GM19240 (cell line): ENCODE measurements at regions not wholly inside any gene's neighbourhood (a gene's known extent, or its start where the extent isn't known, plus 50 kb on each side); places are given as distances from the start of the nearest gene placed in this dataset.

ENCODE experiments used
- DNase-seq: peaks from one replicate; pipeline ENCODE4 v3.0.0; 2011; ENCODE audit warnings: low spot score; ENCODE audit not compliant: insufficient read length

DNA sequence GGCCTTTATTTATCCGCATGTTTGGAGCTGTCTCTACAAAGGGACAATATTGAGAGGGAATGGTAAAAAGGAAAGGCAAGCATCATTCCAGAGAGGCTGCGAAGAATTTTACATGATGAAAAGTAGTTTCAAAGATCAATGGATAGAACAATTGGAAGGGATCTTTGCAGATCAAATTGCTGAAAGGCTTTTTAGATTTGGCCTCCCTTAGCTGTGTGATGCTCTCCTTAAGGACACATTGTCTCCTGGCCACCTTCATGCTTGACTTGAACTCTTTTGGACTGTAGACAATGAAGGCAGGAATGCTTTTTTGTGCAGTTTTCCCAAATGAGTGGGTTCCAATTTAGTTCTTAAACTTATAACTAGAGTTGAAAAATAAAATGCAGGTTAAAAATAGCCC lies 344.7 kb downstream of the ARL4A start:
- DNase-seq, result no peak

DNA sequence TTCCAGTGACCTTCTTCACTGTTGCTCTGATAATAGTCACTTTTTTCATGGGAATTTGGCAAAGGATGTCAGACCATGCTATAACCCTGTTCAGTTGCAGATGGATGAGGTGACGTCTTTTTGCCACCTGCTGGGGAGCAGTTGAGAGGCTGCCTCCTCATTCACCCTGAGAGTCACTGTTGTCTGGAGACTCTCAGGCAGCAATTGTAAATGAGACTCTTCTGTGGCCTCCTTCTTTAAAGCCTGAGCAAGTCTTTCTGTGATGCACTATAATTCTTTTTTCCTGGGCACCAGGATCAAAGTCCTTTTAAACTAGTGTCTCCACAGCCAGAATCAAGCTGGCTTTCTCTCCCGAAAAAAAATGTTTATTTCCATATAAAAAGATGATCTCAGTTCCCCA lies 345.1 kb downstream of the ARL4A start:
- DNase-seq, result no peak

DNA sequence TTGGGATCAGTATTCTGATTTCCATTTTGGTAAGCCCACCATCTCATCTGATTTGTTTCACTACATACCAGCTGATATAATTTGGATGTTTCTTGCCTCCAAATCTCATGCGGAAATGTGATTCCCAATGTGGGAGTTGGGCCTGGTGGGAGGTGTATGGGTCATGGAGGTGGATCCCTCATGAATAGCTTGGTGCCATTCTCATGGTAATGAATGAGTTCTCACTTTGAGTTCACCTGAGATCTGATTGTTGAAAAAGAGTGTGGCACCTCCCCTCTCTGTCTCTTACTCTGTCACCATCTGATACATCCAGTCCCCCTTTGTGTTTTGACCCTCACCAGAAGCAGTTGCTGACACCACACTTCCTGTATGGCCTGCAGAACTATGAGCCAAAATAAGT lies 347.3 kb downstream of the ARL4A start:
- no peak for DNase-seq

- no peak for DNase-seq
Measured at GRCh38 chr7:13035233-13035632, 347.8 kb downstream of the ARL4A start.

DNA sequence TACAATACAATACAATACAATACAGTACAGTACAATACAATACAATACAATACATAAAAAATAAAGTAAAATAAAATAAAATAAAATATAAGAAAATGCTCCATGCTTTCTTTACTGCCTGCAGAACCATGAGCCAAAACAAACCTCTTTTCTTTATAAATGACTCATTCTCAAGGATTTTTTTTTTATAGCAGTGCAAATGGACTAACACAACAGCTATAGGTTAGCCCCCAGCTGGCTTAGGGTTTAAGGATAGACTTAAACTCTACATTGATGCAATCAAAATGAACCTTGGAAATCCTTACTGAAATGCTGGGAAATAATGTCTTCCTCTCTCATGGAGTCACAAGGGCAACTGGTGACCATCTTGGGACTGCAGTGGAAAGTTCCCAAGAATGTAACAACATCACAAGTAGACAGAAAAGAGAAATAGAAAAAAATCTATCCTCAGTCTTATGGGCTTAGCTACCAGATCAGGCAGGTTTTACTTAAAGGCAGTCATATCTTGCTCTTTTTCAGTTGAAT lies 348.9 kb downstream of the ARL4A start:
- no peak for DNase-seq

DNA sequence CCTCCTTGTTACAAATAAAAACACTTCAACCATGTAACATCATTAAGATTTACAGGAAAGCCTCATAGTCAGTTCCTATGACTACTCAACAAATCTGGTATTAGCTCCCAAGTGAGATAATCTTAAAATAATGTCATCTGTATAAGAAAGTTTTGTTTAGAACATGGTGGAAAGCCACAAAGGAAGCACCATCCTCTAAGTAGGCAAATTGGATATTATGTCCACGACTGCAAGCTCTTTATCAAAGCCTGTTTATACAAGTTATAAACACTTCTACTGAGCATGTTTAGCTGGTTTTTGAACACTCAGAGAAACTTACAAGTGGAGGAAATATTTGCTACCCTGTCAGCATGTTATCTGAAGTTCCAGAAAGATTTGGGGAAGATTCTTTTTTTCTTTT lies 349.8 kb downstream of the ARL4A start:
- no peak for DNase-seq

DNA sequence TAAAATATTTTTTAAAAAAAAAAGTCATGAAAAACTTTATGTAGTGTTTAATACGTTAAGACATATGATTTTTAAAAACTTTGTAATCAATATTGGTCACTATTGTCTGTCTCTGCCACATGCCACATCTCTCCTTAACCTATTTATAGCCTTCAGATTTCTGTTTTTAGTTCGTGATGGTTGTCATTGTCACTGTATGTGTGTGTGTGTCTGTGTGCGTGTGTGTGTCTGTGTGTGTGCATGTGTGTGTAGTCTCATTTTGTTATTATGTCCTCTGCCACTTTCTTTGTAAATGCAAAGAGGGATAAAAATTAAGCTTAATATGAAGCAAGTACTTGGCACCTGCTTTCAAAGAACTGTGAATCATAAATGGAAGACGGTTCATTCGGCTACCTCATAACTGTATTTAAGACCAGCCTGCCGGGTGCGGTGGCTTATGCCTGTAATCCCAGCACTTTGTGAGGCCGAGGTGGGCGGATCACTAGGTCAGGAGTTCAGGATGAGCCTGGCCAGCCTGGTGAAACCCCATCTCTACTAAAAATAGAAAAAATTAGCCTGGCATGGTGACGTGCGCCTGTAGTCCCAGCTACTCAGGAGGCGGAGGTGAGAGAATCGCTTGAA lies 354.0 kb downstream of the ARL4A start:
- DNase-seq, result no peak

DNA sequence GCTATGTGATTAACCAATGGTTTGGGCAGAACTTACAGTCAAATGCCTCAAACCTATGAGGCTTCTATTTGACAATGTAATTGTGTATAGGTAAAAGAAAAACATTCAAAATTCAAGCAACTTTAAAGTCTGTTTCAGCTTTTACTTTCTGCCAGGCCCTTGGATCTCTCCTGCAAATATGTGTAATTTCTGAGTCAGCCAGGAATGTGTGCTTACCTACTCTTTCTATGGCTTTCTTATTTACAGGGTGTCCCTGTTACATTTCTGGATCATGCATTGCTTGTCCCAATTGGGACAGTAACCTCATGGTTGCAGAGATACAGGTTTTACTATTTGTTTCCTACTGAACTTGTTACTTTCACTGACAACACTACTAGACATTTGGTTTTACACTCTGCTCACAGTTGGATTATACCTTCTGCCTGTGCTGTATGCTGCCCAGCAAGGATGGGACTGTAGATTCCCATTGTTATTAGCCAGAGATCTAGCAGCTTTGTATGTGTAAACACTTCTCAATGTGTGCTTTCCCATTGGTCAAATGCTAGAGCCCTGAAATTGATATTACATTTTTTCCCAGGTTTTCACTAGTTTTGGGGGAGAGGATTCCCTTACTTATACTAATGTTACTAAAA lies 355.3 kb downstream of the ARL4A start:
- DNase-seq, result no peak

DNA sequence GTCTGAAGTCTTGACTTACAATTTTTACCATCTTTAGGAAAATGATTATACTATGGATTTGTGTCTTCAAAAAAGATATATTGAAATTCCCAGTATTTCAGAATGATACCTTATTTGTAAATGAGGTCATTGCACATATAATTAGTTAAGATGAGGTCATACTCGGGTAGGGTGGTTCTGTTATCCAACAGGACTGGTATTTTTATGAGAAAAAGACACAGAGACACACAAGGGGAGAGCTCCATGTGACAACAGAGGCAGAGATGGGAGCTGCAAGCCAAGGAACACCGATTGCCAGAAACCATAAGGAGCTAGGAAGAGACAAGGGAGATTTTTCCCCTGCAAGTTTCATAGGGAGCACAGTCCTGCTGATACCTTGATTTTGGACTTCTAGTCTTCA lies 356.9 kb downstream of the ARL4A start:
- no peak for DNase-seq

GRCh38 chr7:13047061-13047460 lies 359.6 kb downstream of the ARL4A start:
- no peak for DNase-seq

DNA sequence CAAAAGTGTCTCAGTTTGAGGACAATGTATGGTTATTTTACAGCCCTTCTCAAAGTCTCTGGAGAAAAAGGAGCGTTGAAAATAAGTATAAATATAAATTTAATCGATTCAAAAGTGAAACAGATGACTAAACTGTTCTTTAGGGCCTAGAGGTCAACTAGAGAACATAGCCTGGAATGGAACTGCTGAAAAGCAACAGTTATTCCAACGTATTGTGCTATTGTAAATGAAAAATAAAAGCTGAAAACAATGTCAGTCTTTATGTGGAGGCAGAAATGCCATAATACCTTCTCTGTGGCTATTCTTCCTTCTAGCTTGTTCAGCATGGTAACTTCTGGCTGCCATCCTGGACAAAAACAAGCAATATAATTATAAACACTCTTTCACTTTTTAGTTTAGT lies 362.5 kb downstream of the ARL4A start:
- DNase-seq, result no peak

DNA sequence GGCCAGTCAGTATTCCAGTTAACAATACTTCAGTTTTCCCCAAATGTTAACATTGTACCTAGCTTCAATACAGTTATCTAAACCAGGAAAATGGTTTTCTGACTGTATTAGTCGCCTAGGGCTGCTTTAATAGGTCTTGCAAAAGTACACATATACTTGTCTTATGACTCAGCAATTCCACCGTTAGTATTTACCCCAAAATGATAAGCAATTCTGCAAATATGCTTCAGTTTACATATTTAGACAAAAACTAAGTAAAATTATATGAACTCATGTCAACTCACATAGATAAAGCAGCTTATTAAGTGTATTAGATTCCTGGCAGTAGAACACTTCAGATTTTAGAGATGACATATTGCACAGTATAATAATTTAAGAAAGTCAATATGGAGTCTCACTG lies 363.3 kb downstream of the ARL4A start:
- no peak for DNase-seq

DNA sequence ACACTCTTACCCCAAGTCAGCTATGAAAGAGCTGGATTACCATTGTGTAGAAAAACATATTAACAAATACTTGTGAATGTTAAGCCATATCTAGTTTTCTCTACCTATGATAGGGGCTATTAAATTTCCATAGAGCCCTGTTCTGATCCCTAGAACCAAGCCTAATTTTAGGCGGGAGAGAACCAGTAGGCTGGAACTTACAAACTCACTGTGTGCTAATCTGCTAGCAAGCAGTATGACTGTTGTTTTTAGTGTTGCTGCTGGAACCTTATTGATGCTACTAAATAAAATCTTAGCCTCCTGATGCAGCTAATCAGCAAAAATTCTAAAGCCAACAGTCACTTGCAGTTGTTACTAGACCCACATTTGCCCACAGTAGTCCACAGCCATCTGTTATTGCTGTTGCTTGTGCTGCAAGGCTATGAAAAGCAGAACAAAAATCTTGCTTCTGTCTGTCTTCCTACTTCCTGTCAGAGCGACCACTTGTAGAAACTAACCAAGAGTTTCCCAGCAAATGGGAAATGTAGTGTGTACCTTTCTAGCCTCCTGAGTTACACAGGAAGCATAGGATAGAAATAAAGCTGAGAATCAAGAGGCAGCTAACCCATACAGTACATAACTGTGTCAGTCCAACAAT lies 368.4 kb downstream of the ARL4A start:
- no peak for DNase-seq

- DNase-seq, result peak; percentile 11
Measured at GRCh38 chr7:13057462-13058200, 370.2 kb downstream of the ARL4A start.

- no peak for DNase-seq
Measured at GRCh38 chr7:13060173-13060572, 372.7 kb downstream of the ARL4A start.

DNA sequence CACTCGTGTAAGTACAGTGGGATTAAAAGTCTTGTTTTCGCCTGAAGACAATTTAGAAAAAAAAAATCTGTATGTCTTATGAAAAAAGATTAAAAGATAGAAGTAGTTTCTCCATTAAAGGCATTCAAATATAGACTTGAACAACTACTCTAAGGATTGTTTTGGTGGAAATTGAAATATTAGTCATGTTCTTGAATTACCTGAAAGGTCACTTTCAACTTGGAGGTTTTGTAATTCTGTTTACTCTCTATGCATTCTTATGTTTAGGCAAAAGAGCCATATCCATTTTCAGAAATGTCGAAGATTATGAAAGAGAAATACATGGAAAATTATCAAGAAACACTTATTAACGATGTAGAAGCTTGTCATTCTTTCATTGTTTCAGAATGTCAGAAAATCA lies 373.7 kb downstream of the ARL4A start:
- no peak for DNase-seq

DNA sequence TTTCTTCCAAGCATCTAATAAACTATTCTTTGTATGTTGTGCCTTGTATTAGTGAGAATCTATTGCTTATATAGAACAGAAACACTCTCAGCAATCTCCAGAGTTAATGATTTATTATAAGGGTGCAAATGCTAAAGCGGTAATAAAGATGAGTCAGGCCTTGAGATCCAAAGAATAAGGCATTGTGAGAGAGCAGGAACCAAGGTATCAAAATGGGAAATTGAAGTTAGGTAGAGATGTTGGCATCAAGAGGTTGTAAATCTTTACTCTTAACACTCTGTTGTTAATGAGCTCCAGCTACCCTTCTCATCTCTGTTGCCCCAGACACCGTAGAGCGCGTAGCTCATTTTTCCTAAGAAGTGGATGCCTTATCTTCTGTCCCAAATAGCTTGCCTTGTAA lies 375.2 kb downstream of the ARL4A start:
- no peak for DNase-seq

DNA sequence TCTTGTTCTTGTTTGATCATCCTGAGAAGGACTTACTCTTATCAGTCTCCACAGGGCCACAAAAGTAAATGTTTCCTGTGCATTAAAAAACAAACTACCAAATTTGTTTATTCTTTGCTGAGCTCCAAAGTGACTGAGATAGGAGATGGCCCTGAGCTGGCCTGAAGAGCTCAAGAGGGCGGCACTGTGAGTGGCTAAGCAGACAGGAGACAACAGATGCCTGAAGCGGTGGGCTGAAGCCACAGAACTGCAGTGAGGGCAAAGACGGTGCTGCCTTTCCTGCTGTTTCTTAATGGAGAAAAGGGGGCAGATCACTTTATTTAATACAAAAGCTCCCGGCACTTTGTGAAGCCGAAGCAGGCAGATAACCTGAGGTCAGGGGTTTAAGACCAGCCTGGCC lies 379.6 kb downstream of the ARL4A start:
- no peak for DNase-seq

GRCh38 chr7:13068032-13068431 lies 380.6 kb downstream of the ARL4A start:
- no peak for DNase-seq

GRCh38 chr7:13069841-13070240 lies 382.4 kb downstream of the ARL4A start:
- DNase-seq, result no peak

- DNase-seq, result no peak
Measured at GRCh38 chr7:13072014-13072413, 384.6 kb downstream of the ARL4A start.

DNA sequence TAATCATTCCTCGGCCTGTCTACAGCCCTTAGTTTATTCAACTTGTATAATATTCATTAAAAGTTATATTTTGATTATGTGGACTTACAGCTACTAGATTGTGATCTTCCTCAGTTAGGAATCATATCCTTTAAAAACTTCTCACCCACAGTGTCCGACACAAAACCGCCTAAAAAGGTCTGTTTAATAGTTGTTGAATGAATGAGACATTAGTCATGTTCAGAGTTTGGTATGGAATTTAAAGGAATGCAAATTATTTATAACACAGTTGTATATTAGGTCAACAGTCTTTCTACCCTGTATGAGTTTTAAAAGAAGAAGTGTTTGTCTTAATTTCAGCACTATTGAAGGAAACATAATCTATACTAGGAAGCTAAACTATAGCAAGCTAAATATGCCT lies 390.0 kb downstream of the ARL4A start:
- DNase-seq, result no peak
